Thyroid gland (tissue), 4 donors: ENCODE measurements at regions not wholly inside any gene's neighbourhood (a gene's known extent, or its start where the extent isn't known, plus 50 kb on each side); places are given as distances from the start of the nearest gene placed in this dataset.

ENCODE experiments used
- DNase-seq, 2 donors: peaks; one replicate each; pipeline ENCODE4 v3.0.0-alpha.2; 2019
- H3K27ac ChIP-seq, 3 donors: fragments of 200-600 bp; sonication (generic); 1 replicate in 2 of 3; 2 replicates in 1 of 3; pipeline ENCODE4 v1.5.1; 2016 to 2019; ENCODE audit warnings: mild to moderate bottlenecking in 1 of 3, moderate library complexity in 1 of 3
- H3K27me3 ChIP-seq: fragments of 200-600 bp; sonication (generic); one replicate; pipeline ENCODE4 v1.5.1; 2019
- H3K36me3 ChIP-seq, 2 donors: fragments of 200-600 bp; sonication (generic); one replicate each; pipeline ENCODE4 v1.5.1; 2016 to 2019
- H3K4me1 ChIP-seq, 2 donors: fragments of 200-600 bp; sonication (generic); one replicate each; pipeline ENCODE4 v1.5.1; 2017 to 2019
- H3K4me3 ChIP-seq, 3 donors: fragments of 200-600 bp; sonication (generic); replicated peaks in 1 of 3; 1 replicate in 2 of 3; 2 replicates in 1 of 3; pipeline ENCODE4 v1.5.1; 2016; ENCODE audit warnings: mild to moderate bottlenecking in 1 of 3
- H3K9me3 ChIP-seq: fragments of 200-600 bp; sonication (generic); one replicate; pipeline ENCODE4 v1.5.1; 2017
- POLR2A ChIP-seq, 2 donors: fragments of 450-650 bp; IDR thresholded peaks; one replicate each; pipeline ENCODE4 v1.6.1; 2017; ENCODE audit warnings: antibody characterized with exemption in 2 of 2, mild to moderate bottlenecking in 2 of 2, moderate library complexity in 1 of 2
- WGBS, 2 donors: methylation state at CpG; one replicate each; pipeline ENCODE4 v1.1.5; 2017; 5-methylcytosine and 5-hydroxymethylcytosine counted together
- intact Hi-C: fragments of 100-400 bp; cut with DNase I; formaldehyde crosslinking; loops from one replicate; pipeline ENCODE4 v1.15.1; 2023
- TF ChIP-seq, protein P1 (sequence below), 6 experiments: fragments of 200-600 bp in 3 of 6; fragments of 450-650 bp in 3 of 6; sonication (generic) in 3 of 6; IDR thresholded peaks; one replicate each; pipeline ENCODE4 v1.5.1; 2016 to 2019; ENCODE audit warnings: antibody characterized with exemption in 6 of 6, mild to moderate bottlenecking in 2 of 6, inconsistent platforms in 1 of 6, moderate library complexity in 1 of 6

DNA sequence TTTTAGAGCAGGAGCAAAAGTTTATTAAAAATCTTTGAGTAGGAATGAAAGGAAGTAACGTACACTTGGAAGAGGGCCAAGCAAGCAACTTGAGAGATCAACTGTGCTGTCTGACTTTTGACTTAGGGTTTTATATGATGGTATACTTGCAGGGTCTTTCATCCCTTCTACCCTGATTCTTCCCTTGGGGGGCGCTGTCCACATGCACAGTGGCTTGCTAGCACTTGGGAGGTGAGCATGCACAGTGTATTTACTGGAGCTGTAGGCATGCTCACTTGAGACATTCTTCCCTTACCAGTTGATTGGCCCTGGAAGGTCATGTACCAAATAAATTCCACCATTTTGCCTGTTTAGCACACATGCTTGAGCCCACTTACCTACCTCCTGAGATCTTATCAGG, 1001.3 kb upstream of the ADGRL2 start:
- Histone ChIP-seq H3K9me3 (no peaks in the 10 kb centered on the region), H3K4me1 (no peaks in the 10 kb centered on the region), H3K4me3 (no peak overlapping the region), H3K27me3 (no peaks in the 10 kb centered on the region), H3K36me3 (no peaks in the 10 kb centered on the region), H3K27ac (no peak overlapping the region)
- TF ChIP-seq, protein P1, sequence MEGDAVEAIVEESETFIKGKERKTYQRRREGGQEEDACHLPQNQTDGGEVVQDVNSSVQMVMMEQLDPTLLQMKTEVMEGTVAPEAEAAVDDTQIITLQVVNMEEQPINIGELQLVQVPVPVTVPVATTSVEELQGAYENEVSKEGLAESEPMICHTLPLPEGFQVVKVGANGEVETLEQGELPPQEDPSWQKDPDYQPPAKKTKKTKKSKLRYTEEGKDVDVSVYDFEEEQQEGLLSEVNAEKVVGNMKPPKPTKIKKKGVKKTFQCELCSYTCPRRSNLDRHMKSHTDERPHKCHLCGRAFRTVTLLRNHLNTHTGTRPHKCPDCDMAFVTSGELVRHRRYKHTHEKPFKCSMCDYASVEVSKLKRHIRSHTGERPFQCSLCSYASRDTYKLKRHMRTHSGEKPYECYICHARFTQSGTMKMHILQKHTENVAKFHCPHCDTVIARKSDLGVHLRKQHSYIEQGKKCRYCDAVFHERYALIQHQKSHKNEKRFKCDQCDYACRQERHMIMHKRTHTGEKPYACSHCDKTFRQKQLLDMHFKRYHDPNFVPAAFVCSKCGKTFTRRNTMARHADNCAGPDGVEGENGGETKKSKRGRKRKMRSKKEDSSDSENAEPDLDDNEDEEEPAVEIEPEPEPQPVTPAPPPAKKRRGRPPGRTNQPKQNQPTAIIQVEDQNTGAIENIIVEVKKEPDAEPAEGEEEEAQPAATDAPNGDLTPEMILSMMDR (IDR thresholded peaks at IDR 0.05), result no peak
- no peak for TF ChIP-seq POLR2A (IDR thresholded peaks at IDR 0.05)
- intact Hi-C loops, result no loop called here
- DNase-seq, result no peak
- WGBS, 2 donors, result 31 to 36% methylated on average over 2 of the region's 2 CpGs

DNA sequence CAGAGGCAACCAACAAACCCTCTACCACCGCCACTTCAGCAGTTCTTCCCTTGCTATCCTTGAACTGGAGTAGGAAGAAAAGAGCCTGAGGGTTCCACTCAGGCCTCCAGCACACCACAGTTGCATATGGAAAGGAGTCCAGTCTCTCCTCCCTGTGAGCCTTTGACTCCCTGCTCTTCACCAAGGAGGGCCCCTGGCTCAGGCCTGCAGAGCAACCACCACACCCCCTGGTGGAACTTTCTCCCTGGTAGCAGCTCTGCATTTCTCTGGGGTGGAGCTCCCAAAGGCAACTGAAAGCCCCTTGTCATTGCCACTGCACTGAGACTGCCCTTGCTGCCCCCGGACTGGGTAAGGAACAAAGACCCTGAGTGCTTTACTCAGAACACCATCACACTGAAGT, 1021.5 kb upstream of the ADGRL2 start:
- Histone ChIP-seq H3K36me3 (no peaks in the 10 kb centered on the region), H3K27ac (no peak overlapping the region), H3K27me3 (no peaks in the 10 kb centered on the region), H3K4me3 (no peak overlapping the region), H3K4me1 (no peaks in the 10 kb centered on the region), H3K9me3 (no peaks in the 10 kb centered on the region)
- intact Hi-C loops, result no loop called here
- no peak for TF ChIP-seq POLR2A (IDR thresholded peaks at IDR 0.05)
- TF ChIP-seq, protein P1 (IDR thresholded peaks at IDR 0.05), result no peak
- WGBS, 2 donors, result 100% methylated on average over 2 of the region's 2 CpGs
- no peak for DNase-seq

DNA sequence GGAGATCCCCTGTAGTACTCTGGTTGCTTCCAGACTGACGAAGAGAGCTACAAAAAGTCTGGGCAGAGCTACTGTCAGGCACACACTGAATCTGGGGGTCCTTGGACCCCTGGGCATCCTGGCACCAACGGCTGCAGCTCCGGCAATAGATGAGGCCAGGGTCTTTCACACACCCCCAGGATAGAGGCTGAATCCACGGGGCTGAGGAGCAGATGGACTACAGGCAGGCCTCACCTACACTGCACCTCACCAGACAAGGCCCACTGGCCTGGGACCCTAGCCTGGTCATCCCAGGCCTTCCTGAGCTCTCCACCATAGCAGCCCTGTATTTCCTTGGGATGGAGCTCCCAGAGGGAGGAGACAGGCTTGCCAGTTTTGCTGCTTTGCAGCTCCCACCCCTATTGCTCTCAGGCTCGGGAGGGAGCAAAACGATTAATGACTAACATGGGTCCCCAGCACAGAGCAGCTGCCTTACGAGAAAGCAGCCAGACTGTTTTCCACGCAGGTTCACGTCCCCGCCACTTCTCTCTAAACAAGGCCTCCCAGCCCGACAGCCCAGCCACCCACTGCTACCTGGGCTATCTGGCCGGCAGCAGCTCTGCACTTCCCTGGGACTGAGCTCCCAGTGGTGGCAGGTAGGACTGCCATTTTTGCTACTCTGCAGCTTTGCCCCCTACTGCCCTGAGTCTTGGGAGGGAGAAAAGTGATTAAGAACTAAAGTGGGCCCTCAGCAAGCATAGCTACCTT, 1022.5 kb upstream of the ADGRL2 start:
- Histone ChIP-seq H3K27me3 (no peaks in the 10 kb centered on the region), H3K9me3 (no peaks in the 10 kb centered on the region), H3K4me3 (no peak overlapping the region), H3K4me1 (no peaks in the 10 kb centered on the region), H3K36me3 (no peaks in the 10 kb centered on the region), H3K27ac (no peak overlapping the region)
- no peak for TF ChIP-seq POLR2A (IDR thresholded peaks at IDR 0.05)
- TF ChIP-seq, protein P1 (IDR thresholded peaks at IDR 0.05), result no peak
- DNase-seq, result no peak
- WGBS, 2 donors, result 92 to 96% methylated on average over 8 to 9 of the region's 12 CpGs
- intact Hi-C loops, result no loop called here

DNA sequence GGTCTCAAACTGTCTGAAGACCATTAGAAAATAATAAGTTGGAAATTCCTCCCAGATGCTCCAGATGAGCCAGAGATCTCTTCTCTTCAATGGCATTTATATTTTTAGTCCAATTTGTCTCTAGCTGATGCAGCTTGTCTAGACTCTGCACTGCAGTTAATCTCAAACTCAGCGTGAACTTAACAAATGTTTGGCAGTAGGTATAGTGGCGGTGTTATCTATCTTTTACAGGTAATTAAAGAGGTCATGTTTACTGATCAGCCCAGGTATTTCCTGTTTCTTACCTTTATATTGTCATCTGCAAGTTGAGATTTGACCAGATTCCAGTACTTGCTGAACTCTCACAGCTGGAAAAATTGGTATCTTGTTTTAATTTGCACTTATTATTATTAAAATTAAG, 1024.5 kb upstream of the ADGRL2 start:
- H3K9me3 ChIP-seq, result no peaks in the 10 kb centered on the region
- H3K4me3 ChIP-seq, result no peak overlapping the region
- 70 to 72% methylated on average over 2 of the region's 2 CpGs for WGBS, 2 donors
- no peaks in the 10 kb centered on the region for H3K27me3 ChIP-seq
- no peak for DNase-seq
- no peak overlapping the region for H3K27ac ChIP-seq
- TF ChIP-seq, protein P1 (IDR thresholded peaks at IDR 0.05), result no peak
- TF ChIP-seq POLR2A (IDR thresholded peaks at IDR 0.05), result no peak
- intact Hi-C loops, result no loop called here
- no peaks in the 10 kb centered on the region for H3K36me3 ChIP-seq
- no peaks in the 10 kb centered on the region for H3K4me1 ChIP-seq

DNA sequence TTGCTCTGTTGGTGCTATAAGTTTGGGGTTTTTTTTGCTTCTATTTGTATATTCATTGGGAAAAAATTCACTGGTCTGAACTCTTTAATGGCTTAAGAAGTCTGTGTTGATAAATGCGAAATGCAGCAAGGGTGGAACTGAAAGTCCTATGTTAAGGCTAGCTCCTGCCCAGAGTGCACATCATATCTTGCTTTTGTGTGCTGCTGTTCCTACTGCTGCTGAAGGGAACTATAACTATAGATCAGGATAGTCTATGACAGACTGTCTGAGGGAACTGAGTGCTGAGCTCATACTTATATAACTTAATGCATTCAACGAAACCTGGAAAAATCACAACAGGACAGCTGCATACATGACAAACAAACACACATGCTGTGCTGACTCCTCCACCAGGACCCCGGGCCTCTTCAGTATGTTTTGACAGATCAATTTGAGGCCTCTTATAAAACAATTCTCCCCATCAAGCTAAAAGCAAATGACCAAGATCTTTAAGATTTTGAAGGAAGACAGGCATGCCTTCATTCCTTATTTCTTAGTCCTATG, 1031.5 kb upstream of the ADGRL2 start:
- DNase-seq, result no peak
- intact Hi-C loops, result no loop called here
- Histone ChIP-seq H3K27me3 (no peaks in the 10 kb centered on the region), H3K4me3 (no peak overlapping the region), H3K4me1 (no peaks in the 10 kb centered on the region), H3K9me3 (no peaks in the 10 kb centered on the region), H3K27ac (no peak overlapping the region), H3K36me3 (no peaks in the 10 kb centered on the region)
- no peak for TF ChIP-seq POLR2A (IDR thresholded peaks at IDR 0.05)
- TF ChIP-seq, protein P1 (IDR thresholded peaks at IDR 0.05), result no peak
- WGBS, 2 donors, result 54 to 55% methylated on average over 3 of the region's 3 CpGs
